ENCODE measurements at regions not wholly inside any gene's neighbourhood (a gene's known extent, or its start where the extent isn't known, plus 50 kb on each side); places are given as distances from the start of the nearest gene placed in this dataset.
A peak's percentile ranks its signal among the peaks of the same experiment; 100 is the strongest.
"Not testable (repeated sequence)": the region's sequence is repeated elsewhere in the genome, so short reads cannot be mapped to it uniquely, and the experiment has no call there.

DNA sequence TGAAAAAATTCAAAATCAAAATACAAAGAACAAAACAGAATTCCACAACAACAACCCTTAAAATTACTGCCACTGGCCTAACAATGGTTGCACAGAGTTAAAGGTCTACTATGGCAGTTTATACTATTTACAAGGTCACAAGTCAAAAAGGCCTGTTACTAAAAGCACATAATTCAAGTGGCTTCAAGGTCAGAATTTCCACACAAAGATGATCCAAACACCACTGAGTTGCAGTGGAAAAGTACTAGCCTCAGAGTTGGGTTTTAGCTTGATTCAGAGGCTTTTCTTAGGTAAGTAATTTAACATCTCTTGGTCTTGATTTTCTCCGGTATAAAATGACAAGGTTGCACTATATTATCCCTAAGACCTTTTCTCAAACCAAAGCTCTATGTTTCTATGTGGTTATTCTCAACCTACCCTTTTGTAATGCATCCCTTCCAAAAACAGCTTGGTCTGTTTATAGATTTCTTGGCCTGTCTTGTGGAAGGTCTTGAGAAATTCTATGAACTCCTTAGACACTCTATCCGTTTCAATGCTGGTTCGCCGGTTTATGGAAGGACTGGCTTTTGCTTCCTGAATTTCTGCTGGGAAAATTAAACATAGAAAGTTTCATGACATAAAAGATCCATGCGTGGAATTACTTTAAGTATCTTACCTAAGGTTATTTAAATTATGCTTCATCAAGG lies 69.5 kb downstream of the MDH2 start:
- not testable (repeated sequence) for H3K4me1 Mint-ChIP-seq; ATAC-seq (ENCODE audit: low read depth); DNase-seq (ENCODE audit: low spot score in 2 of 2); H3K36me3 Mint-ChIP-seq; H3K27ac Mint-ChIP-seq; H3K27me3 Mint-ChIP-seq; H3K9me3 Mint-ChIP-seq; H3K4me3 Mint-ChIP-seq

DNA sequence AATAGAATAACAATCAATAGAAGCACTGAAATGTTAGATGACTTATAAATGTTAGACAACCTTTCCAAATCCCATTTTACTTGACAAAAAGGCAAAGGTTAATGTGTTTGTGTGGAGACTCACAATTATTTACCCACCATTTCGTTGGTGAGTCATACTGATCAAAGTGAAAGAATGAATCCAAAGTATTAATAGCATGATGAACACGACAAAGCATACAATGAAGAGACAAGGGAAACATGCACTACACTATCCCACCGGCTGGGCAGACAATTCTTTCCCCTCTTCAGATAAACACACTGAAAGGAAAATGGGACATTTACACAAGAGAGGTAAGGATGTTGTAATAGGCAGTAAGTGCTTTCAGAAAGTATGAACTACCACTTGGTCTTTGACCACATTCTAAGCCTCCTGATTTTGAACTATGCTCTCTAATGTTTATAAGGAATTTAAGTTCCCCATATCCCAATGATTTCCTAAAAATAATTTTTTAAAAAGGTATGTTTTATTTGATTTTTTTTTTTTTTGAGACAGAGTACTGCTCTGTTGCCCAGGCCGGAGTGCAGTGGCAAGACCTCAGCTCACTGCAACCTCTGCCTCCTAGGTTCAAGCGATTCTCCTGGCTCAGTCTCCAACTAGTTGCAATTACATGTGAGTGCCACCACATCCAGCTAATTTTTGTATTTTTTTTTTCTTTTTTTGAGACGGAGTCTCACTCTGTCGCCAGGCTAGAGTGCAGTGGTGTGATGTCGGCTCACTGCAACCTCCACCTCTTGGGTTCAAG lies 70.5 kb downstream of the MDH2 start:
- not testable (repeated sequence) for H3K4me1 Mint-ChIP-seq; ATAC-seq (ENCODE audit: low read depth); H3K36me3 Mint-ChIP-seq; H3K4me3 Mint-ChIP-seq; H3K9me3 Mint-ChIP-seq; H3K27ac Mint-ChIP-seq; DNase-seq (ENCODE audit: low spot score in 2 of 2); H3K27me3 Mint-ChIP-seq

DNA sequence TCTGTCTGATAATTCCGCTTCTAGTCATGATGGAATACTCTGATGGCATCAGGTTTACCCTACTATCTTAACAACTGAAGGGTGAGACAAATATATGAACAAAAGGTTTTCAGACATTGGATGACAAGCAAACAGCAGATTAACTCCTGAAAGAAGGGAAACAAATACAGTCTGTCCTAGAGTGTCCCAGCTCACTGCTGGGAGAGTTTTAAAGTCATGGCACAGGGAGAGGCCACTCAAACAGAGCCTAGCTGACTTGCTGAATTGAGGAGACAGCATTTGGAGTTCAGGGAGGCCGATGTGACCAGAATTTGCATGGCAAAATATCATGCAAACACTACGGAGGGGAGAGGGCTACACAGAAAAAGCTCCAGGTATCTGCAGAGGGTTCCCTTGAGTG lies 73.1 kb downstream of the MDH2 start:
- H3K4me3 Mint-ChIP-seq = no peak overlapping the region
- no peaks in the 10 kb centered on the region for H3K4me1 Mint-ChIP-seq
- no peaks in the 10 kb centered on the region for H3K9me3 Mint-ChIP-seq
- no peak for ATAC-seq (ENCODE audit: low read depth)
- no peak overlapping the region for H3K27ac Mint-ChIP-seq
- peaks cover 3% of the 10 kb centered on the region for H3K27me3 Mint-ChIP-seq
- no peaks in the 10 kb centered on the region for H3K36me3 Mint-ChIP-seq
- no peak for DNase-seq (ENCODE audit: low spot score in 2 of 2)

DNA sequence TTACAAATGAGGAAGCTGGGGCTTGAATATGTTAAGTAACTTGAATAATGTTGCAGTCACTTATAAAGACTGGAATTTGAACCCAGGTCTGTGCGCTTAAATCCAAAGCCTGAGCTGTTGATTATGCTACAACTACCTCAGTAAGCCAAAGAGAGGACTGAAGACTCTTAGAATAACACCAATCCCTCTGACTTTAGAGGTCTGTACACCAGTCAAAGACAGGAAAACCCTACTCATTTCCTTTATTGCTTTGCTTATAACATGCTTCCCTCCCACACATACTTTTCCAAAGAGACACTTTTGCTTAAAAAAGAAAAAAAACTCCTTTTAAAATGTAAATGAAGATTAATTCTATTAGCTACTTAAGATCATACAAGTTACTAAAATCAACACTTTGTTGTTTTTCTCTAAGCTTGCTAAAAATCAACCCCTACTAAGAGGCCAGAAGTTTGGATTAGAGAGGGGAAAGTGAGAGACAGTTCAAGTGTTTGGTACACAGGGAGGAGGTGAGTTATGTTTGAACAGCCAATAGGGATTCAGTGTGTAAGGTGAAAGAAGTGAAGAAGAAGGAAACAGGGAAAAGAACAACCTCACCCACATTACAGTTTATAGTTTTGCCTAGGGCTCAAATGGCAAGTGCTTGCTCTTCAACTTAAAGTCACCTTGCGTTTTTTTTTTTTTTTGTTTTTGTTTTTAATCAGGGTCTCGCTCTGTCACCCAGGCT lies 74.8 kb downstream of the MDH2 start:
- Mint-ChIP-seq H3K9me3 (no peaks in the 10 kb centered on the region), H3K4me1 (no peaks in the 10 kb centered on the region), H3K36me3 (no peaks in the 10 kb centered on the region), H3K27me3 (peaks cover 3% of the 10 kb centered on the region), H3K4me3 (no peak overlapping the region), H3K27ac (no peak overlapping the region)
- DNase-seq (ENCODE audit: low spot score in 2 of 2) (no peak), ATAC-seq (ENCODE audit: low read depth) (no peak)

DNA sequence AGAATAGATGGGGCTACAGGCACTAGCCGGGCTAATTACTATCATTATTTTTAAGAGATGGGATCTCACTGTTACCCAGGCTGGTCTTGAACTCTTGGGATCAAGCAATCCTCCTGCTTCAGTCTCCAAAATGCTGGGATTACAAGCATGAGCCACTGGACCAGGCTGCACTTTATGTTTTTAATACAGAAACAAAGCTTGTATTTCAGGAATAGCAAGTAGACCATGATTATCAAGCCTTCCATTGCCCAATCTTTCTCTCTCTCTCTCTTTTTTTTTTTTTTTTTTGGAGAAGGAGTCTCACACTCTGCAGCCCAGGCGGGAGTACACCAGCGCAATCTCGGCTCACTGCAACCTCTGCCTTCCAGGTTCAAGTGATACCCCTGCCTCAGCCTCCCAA lies 75.4 kb downstream of the MDH2 start:
- Mint-ChIP-seq H3K27me3 (peaks cover 3% of the 10 kb centered on the region), H3K4me3 (no peak overlapping the region), H3K36me3 (no peaks in the 10 kb centered on the region), H3K4me1 (no peaks in the 10 kb centered on the region), H3K27ac (no peak overlapping the region), H3K9me3 (no peaks in the 10 kb centered on the region)
- DNase-seq (ENCODE audit: low spot score in 2 of 2) (no peak), ATAC-seq (ENCODE audit: low read depth) (no peak)

DNA sequence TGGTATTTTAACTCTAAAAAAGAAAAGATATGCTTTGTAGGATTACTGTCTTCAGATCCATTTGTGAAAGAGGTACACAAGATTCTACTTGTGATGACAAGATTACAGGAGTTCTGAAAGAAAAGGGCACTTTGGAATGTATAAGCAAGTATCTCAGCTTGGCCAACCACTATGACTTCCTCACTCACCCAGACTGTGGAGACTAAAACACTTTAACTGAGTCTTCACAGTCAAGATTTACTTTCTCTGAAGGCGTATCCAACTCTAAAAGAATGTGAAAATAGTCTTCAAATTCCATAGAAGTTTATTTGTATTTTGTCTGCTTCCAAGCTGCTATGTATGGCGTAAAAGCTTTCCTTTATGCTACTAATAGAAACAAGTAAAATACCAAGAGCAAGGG lies 76.1 kb upstream of the SRRM3 start:
- Mint-ChIP-seq H3K4me3 (no peak overlapping the region), H3K4me1 (no peaks in the 10 kb centered on the region), H3K36me3 (no peaks in the 10 kb centered on the region), H3K27me3 (peaks cover 8% of the 10 kb centered on the region), H3K9me3 (no peaks in the 10 kb centered on the region), H3K27ac (no peak overlapping the region)
- no peak for ATAC-seq (ENCODE audit: low read depth)
- DNase-seq (ENCODE audit: low spot score in 2 of 2) = no peak

DNA sequence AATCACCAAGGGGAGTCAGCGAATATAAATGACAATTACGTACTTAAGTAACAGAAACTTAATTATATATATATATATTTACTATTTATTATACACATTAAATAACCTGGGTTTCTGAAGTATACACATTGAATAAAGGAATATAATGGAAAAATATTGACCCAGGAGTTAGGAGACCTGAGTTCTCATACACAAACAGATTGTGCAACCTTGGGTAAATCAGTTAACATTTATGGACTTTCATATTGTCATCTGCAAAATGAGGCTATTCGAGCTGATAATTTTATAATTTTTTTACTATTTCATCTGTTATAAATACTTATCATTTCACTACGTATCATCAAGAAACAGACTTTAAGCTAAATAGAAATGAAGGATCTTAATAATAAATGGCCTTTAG lies 75.1 kb upstream of the SRRM3 start:
- Mint-ChIP-seq H3K27me3 (peaks cover 9% of the 10 kb centered on the region), H3K27ac (no peak overlapping the region), H3K4me3 (no peak overlapping the region), H3K4me1 (no peaks in the 10 kb centered on the region), H3K9me3 (no peaks in the 10 kb centered on the region), H3K36me3 (no peaks in the 10 kb centered on the region)
- DNase-seq (ENCODE audit: low spot score in 2 of 2) (no peak), ATAC-seq (ENCODE audit: low read depth) (no peak)

DNA sequence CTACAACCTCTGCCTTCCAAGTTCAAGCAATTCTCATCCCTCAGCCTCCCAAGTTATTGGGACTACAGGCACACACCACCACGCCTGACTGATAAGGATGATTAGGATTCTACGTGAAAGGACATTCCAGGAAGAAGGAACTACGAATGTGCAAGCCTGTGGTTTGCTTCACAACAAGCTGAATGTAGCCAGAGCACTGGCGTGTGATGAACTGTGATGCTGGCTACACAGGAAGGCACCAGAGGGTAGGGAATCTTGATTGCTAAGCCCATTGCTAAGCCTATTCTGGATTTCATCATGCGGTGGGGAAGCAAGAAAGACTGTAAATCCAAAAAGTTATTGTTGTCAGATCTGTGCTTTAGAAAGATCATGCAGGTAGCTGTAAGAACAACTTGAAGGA lies 72.3 kb upstream of the SRRM3 start:
- H3K9me3 Mint-ChIP-seq = no peaks in the 10 kb centered on the region
- H3K27ac Mint-ChIP-seq = no peak overlapping the region
- DNase-seq (ENCODE audit: low spot score in 2 of 2) = no peak
- no peaks in the 10 kb centered on the region for H3K36me3 Mint-ChIP-seq
- ATAC-seq (ENCODE audit: low read depth) = no peak
- peaks cover 13% of the 10 kb centered on the region for H3K4me1 Mint-ChIP-seq
- no peak overlapping the region for H3K4me3 Mint-ChIP-seq
- peaks cover 19% of the 10 kb centered on the region for H3K27me3 Mint-ChIP-seq

DNA sequence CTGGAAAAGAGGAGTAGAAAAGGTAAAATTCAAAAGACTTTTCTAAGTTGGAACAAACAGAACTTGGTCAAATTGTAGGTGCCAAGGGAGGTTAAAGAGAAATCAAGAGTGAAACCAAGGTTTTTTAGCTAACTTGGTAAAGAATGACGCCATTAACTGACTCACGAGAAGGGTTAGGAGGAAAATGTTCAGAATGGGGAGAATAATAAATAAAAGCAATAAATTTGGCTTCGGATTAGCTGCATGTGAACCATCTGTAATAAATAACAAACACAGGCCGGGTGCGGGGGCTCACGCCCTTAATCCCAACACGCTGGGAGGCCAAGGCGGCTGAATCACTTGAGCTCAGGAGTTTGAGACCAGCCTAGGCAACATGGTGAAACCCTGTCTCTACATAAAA lies 71.9 kb upstream of the SRRM3 start:
- Mint-ChIP-seq H3K9me3 (no peaks in the 10 kb centered on the region), H3K4me3 (no peak overlapping the region), H3K4me1 (peaks cover 13% of the 10 kb centered on the region), H3K27me3 (peaks cover 19% of the 10 kb centered on the region), H3K27ac (no peak overlapping the region), H3K36me3 (no peaks in the 10 kb centered on the region)
- ATAC-seq (ENCODE audit: low read depth) = no peak
- no peak for DNase-seq (ENCODE audit: low spot score in 2 of 2)

DNA sequence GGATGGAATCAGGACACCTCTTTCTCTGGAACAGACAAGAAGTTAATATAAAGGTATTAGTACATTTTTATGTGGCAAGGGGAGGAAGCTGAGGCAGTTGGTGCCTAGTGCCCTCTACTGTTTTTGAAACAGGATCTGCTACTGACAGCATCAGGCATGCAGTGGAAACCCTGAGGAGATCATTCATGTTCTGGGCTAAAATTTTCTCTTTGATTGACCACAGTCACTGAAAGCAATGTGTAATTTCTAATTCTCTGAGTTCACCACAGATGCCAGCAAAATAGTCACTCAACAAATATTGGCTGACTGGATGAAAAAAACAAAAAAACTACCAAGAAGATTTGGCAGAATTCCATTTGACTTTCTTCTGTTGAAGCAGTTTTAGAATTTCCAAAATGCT lies 71.0 kb upstream of the SRRM3 start:
- H3K4me3 Mint-ChIP-seq; ATAC-seq (ENCODE audit: low read depth); H3K27ac Mint-ChIP-seq; H3K9me3 Mint-ChIP-seq; H3K36me3 Mint-ChIP-seq; DNase-seq (ENCODE audit: low spot score in 2 of 2): not testable (repeated sequence)
- Mint-ChIP-seq H3K27me3 (peaks cover 22% of the 10 kb centered on the region), H3K4me1 (peaks cover 13% of the 10 kb centered on the region)

DNA sequence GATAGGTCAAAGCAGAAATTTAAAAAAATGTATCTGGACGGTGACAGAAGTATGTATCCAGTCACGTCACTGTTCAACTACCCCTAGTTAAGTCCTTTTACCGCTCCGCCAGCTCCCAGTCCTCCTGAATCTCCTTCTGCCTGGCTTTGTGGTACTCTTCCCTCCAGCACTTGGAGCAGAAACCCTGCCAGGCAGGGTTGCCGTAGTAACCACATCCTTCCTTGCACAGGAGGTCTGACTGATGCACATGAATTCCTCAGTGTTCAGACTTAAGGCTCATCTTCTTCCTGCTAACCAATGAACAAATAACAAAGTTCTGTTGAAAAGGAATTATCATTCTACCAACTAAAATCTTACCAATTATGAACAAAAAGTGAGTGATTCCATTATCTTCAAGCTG lies 69.8 kb upstream of the SRRM3 start:
- not testable (repeated sequence) for H3K36me3 Mint-ChIP-seq; DNase-seq (ENCODE audit: low spot score in 2 of 2); H3K4me3 Mint-ChIP-seq; H3K9me3 Mint-ChIP-seq; H3K27ac Mint-ChIP-seq; ATAC-seq (ENCODE audit: low read depth)
- peaks cover 13% of the 10 kb centered on the region for H3K4me1 Mint-ChIP-seq
- peaks cover 25% of the 10 kb centered on the region for H3K27me3 Mint-ChIP-seq

DNA sequence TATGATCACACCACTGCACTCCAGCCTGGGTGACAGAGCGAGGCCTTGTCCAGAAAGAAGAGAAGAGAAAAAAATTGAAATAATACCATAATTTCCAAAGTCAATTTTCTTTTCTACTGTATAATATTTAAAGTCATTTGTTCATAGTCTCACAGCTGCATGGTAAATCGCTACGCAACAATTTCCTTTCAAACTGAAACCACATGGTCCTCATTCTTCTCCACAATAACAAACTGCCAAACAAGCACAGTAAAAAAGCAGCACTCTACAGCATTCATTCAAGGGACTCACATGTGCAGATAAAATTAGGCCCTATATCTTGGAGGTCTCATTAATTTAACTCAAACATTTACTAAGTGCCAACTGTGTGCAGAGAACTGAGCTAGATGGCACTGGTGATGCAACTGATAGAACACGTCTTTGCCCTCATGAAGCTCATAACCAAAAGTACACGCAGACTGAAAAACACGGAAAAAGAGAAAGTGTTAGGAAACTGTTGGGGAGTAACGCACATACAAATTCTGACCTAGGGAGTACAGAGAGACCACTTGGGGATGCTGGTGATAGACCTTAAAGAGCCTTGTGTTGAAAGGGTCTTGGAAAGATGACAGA lies 68.4 kb upstream of the SRRM3 start:
- Mint-ChIP-seq H3K4me1 (peaks cover 13% of the 10 kb centered on the region), H3K27ac (no peak overlapping the region), H3K36me3 (no peaks in the 10 kb centered on the region), H3K9me3 (no peaks in the 10 kb centered on the region), H3K27me3 (peaks cover 28% of the 10 kb centered on the region), H3K4me3 (peak overlapping the region; percentile 61)
- no peak for ATAC-seq (ENCODE audit: low read depth)
- DNase-seq (ENCODE audit: low spot score in 2 of 2) = no peak

DNA sequence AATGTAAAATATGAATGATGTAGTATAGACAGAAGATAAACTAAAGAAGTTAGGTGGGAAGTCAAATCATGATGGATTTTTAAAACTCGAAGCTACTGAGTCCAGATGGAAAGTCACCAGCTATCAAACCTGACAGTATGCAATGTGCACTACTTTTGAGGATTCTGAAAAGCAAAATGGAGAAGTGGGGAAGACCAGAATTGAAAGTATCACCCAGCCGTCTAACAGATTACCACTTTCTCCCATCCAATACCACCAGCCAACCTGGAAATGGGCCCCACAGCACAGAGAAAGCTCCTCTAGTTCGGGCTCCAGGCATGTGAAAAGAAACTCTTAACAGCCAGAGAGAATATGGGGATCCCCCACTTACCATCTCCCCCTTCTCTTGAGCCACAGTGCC lies 67.9 kb upstream of the SRRM3 start:
- ATAC-seq (ENCODE audit: low read depth) = peak; percentile 38
- Mint-ChIP-seq H3K36me3 (no peaks in the 10 kb centered on the region), H3K27me3 (peaks cover 27% of the 10 kb centered on the region), H3K9me3 (no peaks in the 10 kb centered on the region), H3K4me3 (peak overlapping the region; percentile 61), H3K27ac (no peak overlapping the region), H3K4me1 (peaks cover 13% of the 10 kb centered on the region)
- DNase-seq (ENCODE audit: low spot score in 2 of 2) = no peak

DNA sequence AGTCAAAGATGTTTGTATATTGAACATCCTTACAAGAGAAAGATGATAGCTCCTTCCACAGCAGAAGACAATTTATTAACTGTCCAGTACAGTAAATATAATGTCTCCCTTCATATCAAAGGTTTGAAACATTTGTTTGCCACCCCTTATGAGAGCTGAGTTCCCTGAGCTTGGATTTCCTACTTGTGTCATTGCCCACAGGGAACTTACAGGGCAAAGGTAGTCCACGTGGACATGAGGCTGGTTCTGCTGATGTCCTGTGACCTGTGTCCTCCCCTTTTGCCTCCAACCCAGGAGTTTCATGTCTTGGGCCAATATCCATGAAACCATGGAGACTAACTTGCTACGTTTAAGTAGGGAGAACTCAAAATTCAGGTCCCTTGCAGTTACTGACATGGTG lies 66.4 kb upstream of the SRRM3 start:
- H3K27me3 Mint-ChIP-seq = peaks cover 23% of the 10 kb centered on the region

More for the DNA sequence above, 66.4 kb upstream of the SRRM3 start:
- H3K9me3 Mint-ChIP-seq; DNase-seq (ENCODE audit: low spot score in 2 of 2); H3K4me3 Mint-ChIP-seq; H3K27ac Mint-ChIP-seq; ATAC-seq (ENCODE audit: low read depth); H3K36me3 Mint-ChIP-seq: not testable (repeated sequence)
- peaks cover 13% of the 10 kb centered on the region for H3K4me1 Mint-ChIP-seq
